GM23338 (cell line): ENCODE measurements at regions not wholly inside any gene's neighbourhood (a gene's known extent, or its start where the extent isn't known, plus 50 kb on each side); places are given as distances from the start of the nearest gene placed in this dataset.

Source experiments
- ATAC-seq: fragments of 200-7000 bp; cut with Tn5 transposase; 3 replicates; pipeline ENCODE4 v1.9.1; 2020
- DNase-seq: peaks from one replicate; pipeline ENCODE4 v3.0.0-alpha.2; 2015; ENCODE audit warnings: low spot score
- H2AFZ ChIP-seq: fragments of 200-600 bp; sonication (generic); 2 replicates; pipeline ENCODE4 v1.8.0; 2016; ENCODE audit warnings: antibody characterized with exemption, mild to moderate bottlenecking, moderate library complexity
- H3F3A ChIP-seq: fragments of 200-600 bp; sonication (generic); replicated peaks from 2 replicates; pipeline ENCODE4 v1.8.0; 2017; ENCODE audit warnings: antibody characterized with exemption, mixed run types, low read depth
- H3K27ac ChIP-seq: fragments of 200-600 bp; sonication (generic); 2 replicates; pipeline ENCODE4 v1.6.1; 2016; ENCODE audit warnings: low read depth
- H3K27me3 ChIP-seq: fragments of 200-600 bp; sonication (generic); 2 replicates; pipeline ENCODE4 v1.8.0; 2016; ENCODE audit warnings: mild to moderate bottlenecking, mixed run types, moderate library complexity; ENCODE audit not compliant: insufficient read depth
- H3K36me3 ChIP-seq: fragments of 200-600 bp; sonication (generic); 2 replicates; pipeline ENCODE4 v1.8.0; 2016; ENCODE audit warnings: mild to moderate bottlenecking; ENCODE audit not compliant: insufficient read depth
- H3K4me1 ChIP-seq: fragments of 200-600 bp; sonication (generic); 2 replicates; pipeline ENCODE4 v1.8.0; 2016; ENCODE audit warnings: mild to moderate bottlenecking, moderate library complexity; ENCODE audit not compliant: insufficient read depth
- H3K4me2 ChIP-seq: fragments of 200-600 bp; sonication (generic); 2 replicates; pipeline ENCODE4 v1.7.1; 2017; ENCODE audit warnings: mixed run types
- H3K4me3 ChIP-seq: fragments of 200-600 bp; sonication (generic); 2 replicates; pipeline ENCODE4 v1.6.1; 2016; ENCODE audit warnings: mixed run types
- H3K79me2 ChIP-seq: fragments of 200-600 bp; sonication (generic); replicated peaks from 2 replicates; pipeline ENCODE4 v1.8.0; 2017; ENCODE audit warnings: mild to moderate bottlenecking; ENCODE audit not compliant: insufficient read depth
- H3K9me2 ChIP-seq: fragments of 200-600 bp; sonication (generic); 2 replicates; pipeline ENCODE4 v1.8.0; 2017; ENCODE audit not compliant: insufficient read depth
- H4K20me1 ChIP-seq: fragments of 200-600 bp; sonication (generic); replicated peaks from 2 replicates; pipeline ENCODE4 v1.8.0; 2017; ENCODE audit warnings: mild to moderate bottlenecking; ENCODE audit not compliant: insufficient read depth
- H3K27ac Mint-ChIP-seq: 2 replicates; pipeline ENCODE4 v1.8.0; 2020; ENCODE audit warnings: inconsistent platforms, mild to moderate bottlenecking, moderate library complexity, mixed read lengths
- H3K27me3 Mint-ChIP-seq: 3 replicates; pipeline ENCODE4 v1.8.0; 2022; ENCODE audit warnings: low read depth, mild to moderate bottlenecking, moderate library complexity, mixed read lengths, inconsistent platforms; ENCODE audit not compliant: insufficient read depth, poor library complexity
- H3K36me3 Mint-ChIP-seq: 3 replicates; pipeline ENCODE4 v1.8.0; 2021; ENCODE audit warnings: low read depth, mild to moderate bottlenecking, inconsistent platforms, moderate library complexity, mixed read lengths
- H3K4me1 Mint-ChIP-seq: 3 replicates; pipeline ENCODE4 v1.8.0; 2020; ENCODE audit warnings: mild to moderate bottlenecking, inconsistent platforms, mixed read lengths
- H3K4me3 Mint-ChIP-seq: 3 replicates; pipeline ENCODE4 v1.8.0; 2021; ENCODE audit warnings: moderate library complexity, mild to moderate bottlenecking, inconsistent platforms, mixed read lengths
- H3K9me3 Mint-ChIP-seq: 3 replicates; pipeline ENCODE4 v1.8.0; 2020; ENCODE audit warnings: moderate library complexity, mild to moderate bottlenecking, inconsistent platforms, mixed read lengths
- CTCF ChIP-seq, 2 experiments: fragments of 200-600 bp in 1 of 2; sonication (generic) in 1 of 2; conservative IDR thresholded peaks; 2 replicates each; pipeline versions ENCODE4 v1.5.1 to v1.6.1; 2016 to 2017; ENCODE audit warnings: antibody characterized with exemption in 2 of 2, low read depth in 2 of 2, mild to moderate bottlenecking in 2 of 2, moderate library complexity in 1 of 2
- STAT1 ChIP-seq: IDR thresholded peaks from one replicate; pipeline ENCODE4 v1.6.1; 2016; ENCODE audit warnings: antibody characterized with exemption; ENCODE audit not compliant: unreplicated experiment
- ZNF114 ChIP-seq: fragments of 250-450 bp; sonication (Bioruptor Pico); IDR thresholded peaks from 2 replicates; pipeline ENCODE4 v1.5.0; 2020; ENCODE audit warnings: mild to moderate bottlenecking, moderate library complexity
- ZNF331 ChIP-seq: fragments of 250-450 bp; sonication (Bioruptor Pico); IDR thresholded peaks from 2 replicates; pipeline ENCODE4 v1.5.0; 2020; ENCODE audit warnings: low read depth, mild to moderate bottlenecking, moderate library complexity
- ZNF462 ChIP-seq: fragments of 250-450 bp; sonication (Bioruptor Pico); IDR thresholded peaks from 2 replicates; pipeline ENCODE4 v1.5.0; 2020; ENCODE audit warnings: mild to moderate bottlenecking, moderate library complexity

GRCh38 chr2:176535467-176536113 lies 266.3 kb downstream of the MTX2 start (continued):
- TF ChIP-seq CTCF (conservative IDR thresholded peaks at IDR 0.05; ENCODE audit: low read depth in 2 of 2) (no peak), ZNF331 (CRISPR knock-in tag) (no peak), ZNF462 (CRISPR knock-in tag) (no peak), ZNF114 (no peak)

DNA sequence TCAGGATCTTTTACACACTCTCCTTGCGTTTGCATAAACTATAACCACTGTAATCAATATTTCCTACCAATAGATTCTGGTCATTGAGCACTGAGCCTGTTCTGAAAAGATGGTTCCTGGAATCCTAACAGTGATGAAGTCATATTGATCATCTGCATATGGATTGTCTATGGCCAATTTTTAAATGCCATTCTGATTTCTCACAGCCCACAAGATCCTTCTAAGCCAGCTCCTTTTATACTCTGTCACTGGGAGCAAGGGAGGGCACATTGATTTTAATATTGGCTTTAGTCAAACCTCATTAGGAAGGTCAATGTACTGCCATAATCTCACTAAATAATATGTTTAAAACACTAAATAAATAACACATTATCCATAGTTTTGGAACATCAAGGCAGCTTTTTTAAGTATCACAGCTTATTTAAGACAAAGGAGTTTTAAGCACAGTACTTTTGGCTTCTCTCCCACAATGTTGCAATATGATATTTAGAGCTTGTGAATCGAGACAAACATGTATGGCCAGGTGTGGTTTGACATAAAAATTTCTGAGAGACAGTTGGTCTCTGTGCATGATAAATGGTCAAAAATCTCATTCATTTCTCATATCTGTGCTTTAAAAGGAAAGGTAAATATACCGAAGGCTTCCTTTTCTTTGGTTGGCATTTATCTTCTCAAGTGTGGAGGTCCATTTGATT lies 267.3 kb downstream of the MTX2 start:
- ATAC-seq (no peak), DNase-seq (no peak)
- Histone ChIP-seq H3K79me2 (no peaks in the 10 kb centered on the region), H3K36me3 (no peaks in the 10 kb centered on the region), H3K4me3 (no peak overlapping the region), H3K4me1 (no peaks in the 10 kb centered on the region; the same call in 1 of the 2 replicates), H3F3A (no peaks in the 10 kb centered on the region), H3K4me2 (no peak overlapping the region), H3K27ac (no peak overlapping the region), H4K20me1 (no peaks in the 10 kb centered on the region), H3K9me2 (no peaks in the 10 kb centered on the region), H2AFZ (no peak overlapping the region), H3K27me3 (no peaks in the 10 kb centered on the region)
- H3K9me3 Mint-ChIP-seq: no peaks in the 10 kb centered on the region
- H3K36me3 Mint-ChIP-seq: no peaks in the 10 kb centered on the region
- peaks cover 7% of the 10 kb centered on the region; the same call in 1 of the 3 replicates for H3K4me1 Mint-ChIP-seq
- peaks cover 7% of the 10 kb centered on the region for H3K27me3 Mint-ChIP-seq
- no peak overlapping the region for H3K4me3 Mint-ChIP-seq
- no peak overlapping the region for H3K27ac Mint-ChIP-seq
- TF ChIP-seq ZNF331 (CRISPR knock-in tag) (no peak), STAT1 (no peak), ZNF462 (CRISPR knock-in tag) (no peak)
